GM23248 (cell line): ENCODE measurements at regions not wholly inside any gene's neighbourhood (a gene's known extent, or its start where the extent isn't known, plus 50 kb on each side); places are given as distances from the start of the nearest gene placed in this dataset.
A peak's percentile ranks its signal among the peaks of the same experiment; 100 is the strongest.

ENCODE experiments used
- DNase-seq: peaks from one replicate; pipeline ENCODE4 v3.0.0-alpha.2; 2015
- H2AFZ ChIP-seq: fragments of 200-600 bp; sonication (generic); 2 replicates; pipeline ENCODE4 v1.6.1; 2016; ENCODE audit warnings: antibody characterized with exemption
- H3F3A ChIP-seq: fragments of 200-600 bp; sonication (generic); 2 replicates; pipeline ENCODE4 v1.6.1; 2016; ENCODE audit warnings: mild to moderate bottlenecking, antibody characterized with exemption, mixed run types; ENCODE audit not compliant: insufficient read depth
- H3K27ac ChIP-seq: fragments of 200-600 bp; sonication (generic); 2 replicates; pipeline ENCODE4 v1.5.1; 2016; ENCODE audit warnings: mild to moderate bottlenecking
- H3K27me3 ChIP-seq: fragments of 200-600 bp; sonication (generic); replicated peaks from 2 replicates; pipeline ENCODE4 v1.6.1; 2016; ENCODE audit warnings: mild to moderate bottlenecking; ENCODE audit not compliant: insufficient read depth
- H3K36me3 ChIP-seq: fragments of 200-600 bp; sonication (generic); 2 replicates; pipeline ENCODE4 v1.6.1; 2016; ENCODE audit warnings: low read depth, mild to moderate bottlenecking
- H3K4me1 ChIP-seq: fragments of 200-600 bp; sonication (generic); 2 replicates; pipeline ENCODE4 v1.6.1; 2016; ENCODE audit warnings: mild to moderate bottlenecking; ENCODE audit not compliant: insufficient read depth
- H3K4me2 ChIP-seq: fragments of 200-600 bp; sonication (generic); one replicate; pipeline ENCODE4 v1.6.1; 2016; ENCODE audit warnings: mild to moderate bottlenecking; ENCODE audit not compliant: unreplicated experiment
- H3K4me3 ChIP-seq: fragments of 200-600 bp; sonication (generic); 2 replicates; pipeline ENCODE4 v1.5.1; 2016; ENCODE audit warnings: mild to moderate bottlenecking
- H3K79me2 ChIP-seq: fragments of 200-600 bp; sonication (generic); 2 replicates; pipeline ENCODE4 v1.6.1; 2016; ENCODE audit warnings: mild to moderate bottlenecking; ENCODE audit not compliant: insufficient read depth
- H3K9ac ChIP-seq: fragments of 200-600 bp; sonication (generic); 2 replicates; pipeline ENCODE4 v1.6.1; 2016; ENCODE audit warnings: mild to moderate bottlenecking
- H3K9me2 ChIP-seq: fragments of 200-600 bp; sonication (generic); 2 replicates; pipeline ENCODE4 v1.6.1; 2016; ENCODE audit warnings: mixed run types, mild to moderate bottlenecking, moderate library complexity; ENCODE audit not compliant: insufficient read depth
- H3K9me3 ChIP-seq: fragments of 200-600 bp; sonication (generic); one replicate; pipeline ENCODE4 v1.6.1; 2017; ENCODE audit warnings: low read depth
- H4K20me1 ChIP-seq: fragments of 200-600 bp; sonication (generic); 2 replicates; pipeline ENCODE4 v1.6.0; 2016; ENCODE audit not compliant: insufficient read depth
- EZH2 ChIP-seq: fragments of 200-600 bp; sonication (generic); IDR thresholded peaks from 2 replicates; pipeline ENCODE4 v1.6.1; 2018; ENCODE audit warnings: antibody characterized with exemption, mild to moderate bottlenecking; ENCODE audit not compliant: insufficient read depth, poor library complexity, severe bottlenecking
- EZH2phosphoT487 ChIP-seq: fragments of 200-600 bp; sonication (generic); IDR thresholded peaks from 2 replicates; pipeline ENCODE4 v1.6.1; 2018; ENCODE audit warnings: antibody characterized with exemption, moderate library complexity, mild to moderate bottlenecking, low read depth; ENCODE audit not compliant: insufficient read depth
- WGBS, 2 experiments: methylation state at CpG; one replicate each; pipeline ENCODE4 v1.1.6; 2015 to 2017; ENCODE audit warnings: low lambda C conversion rate in 2 of 2, low coverage in 1 of 2; ENCODE audit errors: missing lambda C conversion rate in 2 of 2; 5-methylcytosine and 5-hydroxymethylcytosine counted together
- in situ Hi-C: fragments of 300-500 bp; cut with MboI; formaldehyde crosslinking; loops from 2 replicates; pipeline ENCODE4 v1.15.0; 2020

DNA sequence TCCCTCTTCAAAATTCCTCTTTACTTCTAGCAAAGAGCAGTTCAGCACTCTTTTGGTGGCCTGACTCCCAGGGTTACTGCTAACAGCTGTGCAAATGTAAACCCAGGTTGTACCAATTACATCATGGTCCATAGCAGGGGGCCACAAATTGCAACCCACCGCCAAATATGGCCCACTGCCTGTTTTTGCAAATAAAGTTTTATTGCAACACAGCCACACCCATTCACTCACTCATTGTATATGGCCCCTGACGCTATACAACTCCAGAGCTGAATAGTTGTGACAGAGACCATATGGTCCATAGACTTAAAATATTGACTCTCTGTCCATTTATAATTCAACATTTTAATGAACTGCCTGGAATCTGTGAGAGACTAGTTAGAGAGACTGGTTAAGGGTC lies 233.4 kb downstream of the NFATC2 start:
- Histone ChIP-seq H3K4me2 (no peak overlapping the region), H3K4me1 (no peaks in the 10 kb centered on the region), H3K79me2 (no peaks in the 10 kb centered on the region), H4K20me1 (no peaks in the 10 kb centered on the region), H3K27ac (no peak overlapping the region), H3F3A (no peaks in the 10 kb centered on the region), H3K9ac (no peak overlapping the region), H3K4me3 (no peak overlapping the region), H3K36me3 (no peaks in the 10 kb centered on the region), H2AFZ (no peak overlapping the region), H3K27me3 (no peaks in the 10 kb centered on the region), H3K9me3 (no peaks in the 10 kb centered on the region), H3K9me2 (no peaks in the 10 kb centered on the region)
- TF ChIP-seq EZH2phosphoT487 (no peak), EZH2 (no peak)
- DNase-seq: no peak
- in situ Hi-C loops: loop anchor here (5.0 to 25.0 kb wide), 2 partner anchors 322 to 497 kb away; no protein-coding TSS in a partner anchor
- 56 to 57% methylated on average over 2 of the region's 2 CpGs for WGBS, 2 experiments

DNA sequence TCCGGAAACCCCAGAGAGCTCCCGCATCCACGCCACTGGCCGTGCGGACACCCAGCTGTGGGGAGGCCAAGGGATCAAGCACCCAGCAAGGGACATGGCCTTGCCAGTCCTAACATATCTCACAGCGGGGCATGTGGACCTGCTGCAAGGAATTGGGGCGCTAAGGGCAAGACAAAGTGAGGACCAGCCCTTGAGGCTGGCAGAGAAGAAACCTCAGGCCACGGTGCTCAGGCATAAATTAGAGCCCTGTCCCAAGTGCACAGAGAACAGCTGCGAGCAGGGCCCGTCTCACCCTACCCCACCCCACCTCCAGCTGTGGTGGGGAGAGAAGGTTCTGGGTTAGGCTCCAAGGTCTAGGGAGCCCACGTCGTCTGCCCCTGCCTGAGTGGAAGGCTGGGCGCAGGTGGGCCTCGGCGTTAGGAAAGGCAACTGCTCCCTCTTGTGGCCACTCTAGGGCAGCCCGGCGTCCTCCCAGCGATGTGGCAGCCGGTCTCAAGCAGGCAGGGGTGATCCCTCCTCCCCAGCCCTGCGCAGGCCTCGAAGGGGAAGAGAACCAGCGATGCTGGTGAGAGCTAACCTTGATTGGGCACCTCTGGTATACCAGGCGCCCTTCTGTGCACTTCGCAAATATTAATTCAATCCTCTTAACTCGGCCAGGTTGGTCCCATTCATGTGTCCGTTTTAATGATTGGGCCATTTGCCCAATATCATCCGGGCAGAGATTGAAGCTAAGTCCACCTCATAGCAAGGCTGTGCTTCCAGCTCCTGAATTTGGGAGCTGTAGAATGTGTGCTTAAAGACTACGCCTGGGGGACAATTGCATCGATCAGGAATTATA lies 235.8 kb downstream of the NFATC2 start:
- in situ Hi-C loops: loop anchor here (5.0 to 25.0 kb wide), 2 partner anchors 319 to 494 kb away; no protein-coding TSS in a partner anchor
- H3K9me2 ChIP-seq: no peaks in the 10 kb centered on the region
- 28% methylated on average over 27 to 28 of the region's 29 CpGs for WGBS, 2 experiments
- no peak overlapping the region for H3K27ac ChIP-seq
- peak overlapping the region; percentile 17; the same call in 1 of the 2 replicates for H2AFZ ChIP-seq
- H3K79me2 ChIP-seq: no peaks in the 10 kb centered on the region
- no peaks in the 10 kb centered on the region for H3K27me3 ChIP-seq
- H3K9ac ChIP-seq: no peak overlapping the region
- TF ChIP-seq EZH2phosphoT487 (no peak), EZH2 (no peak)
- H3K4me1 ChIP-seq: no peaks in the 10 kb centered on the region
- H3K4me2 ChIP-seq: no peak overlapping the region
- no peak overlapping the region for H3K4me3 ChIP-seq
- H3F3A ChIP-seq: no peaks in the 10 kb centered on the region
- no peaks in the 10 kb centered on the region for H3K9me3 ChIP-seq
- peak; percentile 84 for DNase-seq
- H4K20me1 ChIP-seq: no peaks in the 10 kb centered on the region
- H3K36me3 ChIP-seq: no peaks in the 10 kb centered on the region

DNA sequence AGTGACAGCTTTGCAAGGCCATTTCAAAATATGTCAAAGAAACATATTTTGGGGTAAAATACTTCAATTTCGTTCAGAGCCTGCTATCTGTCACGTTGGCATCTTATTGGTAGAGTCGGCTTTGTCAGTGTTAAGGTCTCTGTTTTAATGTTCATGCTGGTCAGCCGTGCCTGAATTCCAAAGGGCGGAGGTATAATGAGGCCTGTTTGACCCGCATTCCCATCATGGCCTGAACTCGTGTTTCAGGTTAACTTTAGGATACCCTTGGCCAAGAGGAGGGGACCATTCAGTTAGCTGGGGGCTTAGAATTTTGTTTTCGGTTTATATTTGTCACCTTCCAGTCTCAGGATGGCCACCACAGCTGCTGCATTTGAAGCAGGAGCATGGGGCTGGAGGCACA lies 236.4 kb downstream of the NFATC2 start:
- Histone ChIP-seq H3K4me2 (no peak overlapping the region), H3K4me3 (no peak overlapping the region), H3K9me2 (no peaks in the 10 kb centered on the region), H3K79me2 (no peaks in the 10 kb centered on the region), H3K9me3 (no peaks in the 10 kb centered on the region), H3F3A (no peaks in the 10 kb centered on the region), H2AFZ (no peak overlapping the region), H3K27me3 (no peaks in the 10 kb centered on the region), H3K27ac (no peak overlapping the region), H3K9ac (no peak overlapping the region), H3K4me1 (no peaks in the 10 kb centered on the region), H4K20me1 (no peaks in the 10 kb centered on the region), H3K36me3 (no peaks in the 10 kb centered on the region)
- TF ChIP-seq EZH2 (no peak), EZH2phosphoT487 (no peak)
- WGBS, 2 experiments: 66 to 68% methylated on average over 8 of the region's 8 CpGs
- DNase-seq: no peak
- in situ Hi-C loops: loop anchor here (5.0 to 25.0 kb wide), 2 partner anchors 319 to 494 kb away; no protein-coding TSS in a partner anchor

DNA sequence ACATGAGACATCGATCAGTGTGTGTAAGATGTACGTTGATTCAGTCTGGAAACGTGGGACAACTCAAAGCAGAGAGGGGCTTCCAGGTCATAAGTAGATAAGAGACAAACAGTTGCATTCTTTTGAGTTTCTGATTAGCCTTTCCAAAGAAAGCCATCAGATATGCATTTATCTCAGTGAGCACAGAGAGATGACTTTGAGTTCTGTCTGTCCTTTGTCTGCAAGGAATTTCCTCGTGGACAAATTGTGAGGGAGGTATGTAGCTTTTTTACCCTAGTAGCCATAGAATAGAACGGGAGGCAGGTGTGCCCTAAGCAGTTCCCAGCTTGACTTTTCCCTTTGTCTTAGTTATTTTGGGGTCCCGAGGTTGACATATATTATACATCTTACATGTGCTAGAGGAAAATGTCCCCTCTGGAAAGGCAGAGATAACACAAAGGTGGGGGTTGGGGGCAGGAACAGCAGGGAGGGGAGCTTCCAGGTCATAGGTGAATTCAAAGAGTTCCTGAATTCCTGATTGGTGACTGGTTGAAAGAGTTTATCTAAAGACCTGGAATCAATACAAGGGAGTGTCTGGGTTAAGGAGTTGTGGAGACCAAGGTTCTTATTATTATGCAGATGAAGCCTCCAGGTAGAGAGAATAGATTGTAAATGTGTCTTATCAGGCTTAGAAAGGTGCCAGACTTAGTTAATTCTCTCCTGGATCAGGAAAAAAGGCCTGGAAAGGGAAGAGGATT lies 237.0 kb downstream of the NFATC2 start:
- no peak overlapping the region for H2AFZ ChIP-seq
- no peak overlapping the region for H3K4me2 ChIP-seq
- no peak overlapping the region for H3K27ac ChIP-seq
- H4K20me1 ChIP-seq: no peaks in the 10 kb centered on the region
- H3K79me2 ChIP-seq: no peaks in the 10 kb centered on the region
- no peak for TF ChIP-seq EZH2
- TF ChIP-seq EZH2phosphoT487: no peak
- H3K9me3 ChIP-seq: no peaks in the 10 kb centered on the region
- no peaks in the 10 kb centered on the region for H3F3A ChIP-seq
- DNase-seq: no peak
- no peak overlapping the region for H3K4me3 ChIP-seq
- no peak overlapping the region for H3K9ac ChIP-seq
- WGBS, 2 experiments: 62 to 65% methylated on average over 6 of the region's 6 CpGs
- in situ Hi-C loops: loop anchor here (5.0 to 25.0 kb wide), 2 partner anchors 318 to 493 kb away; no protein-coding TSS in a partner anchor
- H3K36me3 ChIP-seq: no peaks in the 10 kb centered on the region
- H3K4me1 ChIP-seq: no peaks in the 10 kb centered on the region
- H3K27me3 ChIP-seq: no peaks in the 10 kb centered on the region
- no peaks in the 10 kb centered on the region for H3K9me2 ChIP-seq
